NB4 (cell line): ENCODE measurements at regions not wholly inside any gene's neighbourhood (a gene's known extent, or its start where the extent isn't known, plus 50 kb on each side); places are given as distances from the start of the nearest gene placed in this dataset.

Experiments used
- DNase-seq: peaks from one replicate; pipeline ENCODE4 v3.0.0; 2010; ENCODE audit warnings: low read depth
- H3K4me3 ChIP-seq: one replicate; pipeline ENCODE4 v1.5.1; 2011; ENCODE audit warnings: mild to moderate bottlenecking, low read depth, low read length, moderate library complexity
- MYC ChIP-seq: IDR thresholded peaks from 2 replicates; pipeline ENCODE4 v1.6.1; 2011; ENCODE audit warnings: low read depth, low read length
- POLR2A ChIP-seq: IDR thresholded peaks from 2 replicates; pipeline ENCODE4 v1.6.1; 2011; ENCODE audit warnings: mild to moderate bottlenecking; ENCODE audit not compliant: insufficient read length; ENCODE audit errors: extremely low read depth
- TF ChIP-seq, protein P1 (sequence below): IDR thresholded peaks from 2 replicates; pipeline ENCODE4 v1.6.1; 2011; ENCODE audit warnings: low read depth, low read length
- TF ChIP-seq, protein P2 (sequence below): IDR thresholded peaks from one replicate; pipeline ENCODE4 v1.5.1; 2012; ENCODE audit warnings: low read depth, low read length

DNA sequence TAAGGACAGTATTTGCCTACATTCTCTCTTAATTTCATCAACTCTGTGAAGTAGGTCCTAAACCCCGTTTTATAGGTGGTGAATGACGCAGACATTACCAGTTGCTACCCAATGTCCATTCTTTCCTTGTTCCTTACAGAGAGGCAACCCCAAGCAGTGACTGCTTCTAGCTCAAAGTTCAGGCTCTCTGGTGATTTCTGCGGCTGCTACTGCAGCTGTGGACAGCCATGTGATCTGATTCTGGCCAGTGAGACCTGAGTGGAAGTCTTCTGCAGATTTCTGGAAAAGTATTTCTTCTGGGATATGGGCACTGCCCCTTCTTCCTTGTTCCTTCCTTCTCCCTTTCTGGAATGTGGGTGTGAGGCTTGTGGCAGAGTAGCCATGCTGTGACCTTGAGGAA is 82.9 kb downstream of the ARF6 start:
- no peak for DNase-seq
- TF ChIP-seq, protein P1, sequence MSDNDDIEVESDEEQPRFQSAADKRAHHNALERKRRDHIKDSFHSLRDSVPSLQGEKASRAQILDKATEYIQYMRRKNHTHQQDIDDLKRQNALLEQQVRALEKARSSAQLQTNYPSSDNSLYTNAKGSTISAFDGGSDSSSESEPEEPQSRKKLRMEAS = no peak
- TF ChIP-seq POLR2A = no peak
- TF ChIP-seq, protein P2, sequence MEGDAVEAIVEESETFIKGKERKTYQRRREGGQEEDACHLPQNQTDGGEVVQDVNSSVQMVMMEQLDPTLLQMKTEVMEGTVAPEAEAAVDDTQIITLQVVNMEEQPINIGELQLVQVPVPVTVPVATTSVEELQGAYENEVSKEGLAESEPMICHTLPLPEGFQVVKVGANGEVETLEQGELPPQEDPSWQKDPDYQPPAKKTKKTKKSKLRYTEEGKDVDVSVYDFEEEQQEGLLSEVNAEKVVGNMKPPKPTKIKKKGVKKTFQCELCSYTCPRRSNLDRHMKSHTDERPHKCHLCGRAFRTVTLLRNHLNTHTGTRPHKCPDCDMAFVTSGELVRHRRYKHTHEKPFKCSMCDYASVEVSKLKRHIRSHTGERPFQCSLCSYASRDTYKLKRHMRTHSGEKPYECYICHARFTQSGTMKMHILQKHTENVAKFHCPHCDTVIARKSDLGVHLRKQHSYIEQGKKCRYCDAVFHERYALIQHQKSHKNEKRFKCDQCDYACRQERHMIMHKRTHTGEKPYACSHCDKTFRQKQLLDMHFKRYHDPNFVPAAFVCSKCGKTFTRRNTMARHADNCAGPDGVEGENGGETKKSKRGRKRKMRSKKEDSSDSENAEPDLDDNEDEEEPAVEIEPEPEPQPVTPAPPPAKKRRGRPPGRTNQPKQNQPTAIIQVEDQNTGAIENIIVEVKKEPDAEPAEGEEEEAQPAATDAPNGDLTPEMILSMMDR = no peak
- TF ChIP-seq MYC = no peak
- no peak overlapping the region for H3K4me3 ChIP-seq

- no peak overlapping the region for H3K4me3 ChIP-seq
- DNase-seq = peak; percentile 61
- TF ChIP-seq, protein P2 = no peak
- TF ChIP-seq POLR2A (no peak), MYC (no peak)
- TF ChIP-seq, protein P1 = no peak
Observed at GRCh38 chr14:49977126-49977841, 84.4 kb downstream of the ARF6 start.

- DNase-seq = no peak
- TF ChIP-seq, protein P1 = no peak
- TF ChIP-seq, protein P2 = no peak
- no peak for TF ChIP-seq POLR2A
- no peak for TF ChIP-seq MYC
- H3K4me3 ChIP-seq = no peak overlapping the region
Observed at GRCh38 chr14:49980027-49980426, 87.1 kb downstream of the ARF6 start.

DNA sequence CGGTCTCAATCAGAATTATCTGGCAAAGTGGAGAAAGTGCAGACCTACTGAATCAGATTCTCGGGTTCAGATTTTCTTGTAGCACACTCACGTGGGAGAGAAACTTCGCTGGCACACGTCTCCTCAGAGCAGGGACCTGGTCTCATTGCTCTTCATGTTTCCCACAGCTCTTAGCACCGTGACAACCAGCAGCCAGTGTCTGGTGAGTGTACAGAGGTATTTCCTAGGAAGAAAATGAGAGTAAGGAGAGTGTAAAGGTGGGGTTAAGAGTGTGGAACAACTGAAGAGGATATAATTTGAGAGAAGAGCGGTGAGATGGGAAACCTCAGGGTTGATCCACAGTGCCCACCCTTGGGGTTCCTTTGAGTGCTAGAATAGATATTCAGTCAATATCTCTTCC is 89.2 kb downstream of the ARF6 start:
- DNase-seq = no peak
- H3K4me3 ChIP-seq = no peak overlapping the region
- TF ChIP-seq, protein P2 = no peak
- no peak for TF ChIP-seq POLR2A
- TF ChIP-seq, protein P1 = no peak
- no peak for TF ChIP-seq MYC

GRCh38 chr14:49982501-49982951 is 89.6 kb downstream of the ARF6 start:
- DNase-seq = no peak
- TF ChIP-seq, protein P2 = no peak
- no peak for TF ChIP-seq POLR2A
- TF ChIP-seq, protein P1 = no peak
- no peak for TF ChIP-seq MYC

More at GRCh38 chr14:49982501-49982951, 89.6 kb downstream of the ARF6 start:
- no peak overlapping the region for H3K4me3 ChIP-seq
